ENCODE measurements at regions not wholly inside any gene's neighbourhood (a gene's known extent, or its start where the extent isn't known, plus 50 kb on each side); places are given as distances from the start of the nearest gene placed in this dataset.

DNA sequence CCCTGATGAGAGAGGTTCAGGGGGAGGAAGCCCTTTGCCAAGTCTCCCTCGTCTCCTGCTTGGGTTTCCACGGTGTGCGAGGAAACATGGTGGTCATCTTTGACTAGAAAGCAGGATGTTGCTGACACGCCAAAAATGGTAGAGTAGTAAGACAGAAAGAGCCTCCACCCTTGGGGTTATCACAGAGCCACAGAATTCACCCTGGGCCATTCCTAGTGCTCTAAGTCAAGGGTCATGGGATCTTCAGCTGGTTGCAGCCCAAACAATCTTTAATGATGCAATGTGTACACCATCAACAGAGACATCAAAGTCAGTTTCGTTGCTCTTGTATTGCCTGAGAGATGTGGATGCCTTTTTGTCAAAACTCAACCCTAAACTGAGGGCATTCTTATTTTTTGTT is 201.9 kb downstream of the LY86 start:
- TF ChIP-seq, protein P1, sequence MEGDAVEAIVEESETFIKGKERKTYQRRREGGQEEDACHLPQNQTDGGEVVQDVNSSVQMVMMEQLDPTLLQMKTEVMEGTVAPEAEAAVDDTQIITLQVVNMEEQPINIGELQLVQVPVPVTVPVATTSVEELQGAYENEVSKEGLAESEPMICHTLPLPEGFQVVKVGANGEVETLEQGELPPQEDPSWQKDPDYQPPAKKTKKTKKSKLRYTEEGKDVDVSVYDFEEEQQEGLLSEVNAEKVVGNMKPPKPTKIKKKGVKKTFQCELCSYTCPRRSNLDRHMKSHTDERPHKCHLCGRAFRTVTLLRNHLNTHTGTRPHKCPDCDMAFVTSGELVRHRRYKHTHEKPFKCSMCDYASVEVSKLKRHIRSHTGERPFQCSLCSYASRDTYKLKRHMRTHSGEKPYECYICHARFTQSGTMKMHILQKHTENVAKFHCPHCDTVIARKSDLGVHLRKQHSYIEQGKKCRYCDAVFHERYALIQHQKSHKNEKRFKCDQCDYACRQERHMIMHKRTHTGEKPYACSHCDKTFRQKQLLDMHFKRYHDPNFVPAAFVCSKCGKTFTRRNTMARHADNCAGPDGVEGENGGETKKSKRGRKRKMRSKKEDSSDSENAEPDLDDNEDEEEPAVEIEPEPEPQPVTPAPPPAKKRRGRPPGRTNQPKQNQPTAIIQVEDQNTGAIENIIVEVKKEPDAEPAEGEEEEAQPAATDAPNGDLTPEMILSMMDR (IDR thresholded peaks at IDR 0.05; ENCODE audit: low read length): no peak
- no peak for TF ChIP-seq EZH2 (IDR thresholded peaks at IDR 0.05; ENCODE audit: borderline replicate concordance, low read length)
